CD14-positive monocyte (primary cell): ENCODE measurements at regions not wholly inside any gene's neighbourhood (a gene's known extent, or its start where the extent isn't known, plus 50 kb on each side); places are given as distances from the start of the nearest gene placed in this dataset.

Experiments used
- DNase-seq, 3 donors: peaks; one replicate each; pipeline ENCODE4 v3.0.0-alpha.2; 2011 to 2022
- H2AFZ ChIP-seq: 2 replicates; pipeline ENCODE4 v1.6.0; 2012; ENCODE audit warnings: mild to moderate bottlenecking, low read depth, low read length, inconsistent platforms; ENCODE audit not compliant: insufficient read depth, poor library complexity, severe bottlenecking
- H3K27ac ChIP-seq, 2 donors: 1 replicate in 1 of 2; 2 replicates in 1 of 2; pipeline ENCODE4 v1.5.1; 2012 to 2013; ENCODE audit warnings: low read length in 2 of 2, control low read depth in 1 of 2, inconsistent platforms in 1 of 2, low read depth in 1 of 2, mild to moderate bottlenecking in 1 of 2
- H3K27me3 ChIP-seq, 2 donors: one replicate each; pipeline versions ENCODE4 v1.6.0 to v1.6.1; 2011 to 2013; ENCODE audit warnings: low read length in 2 of 2; ENCODE audit not compliant: control insufficient read depth in 2 of 2, insufficient read depth in 2 of 2
- H3K36me3 ChIP-seq, 2 donors: replicated peaks in 1 of 2; 1 replicate in 1 of 2; 2 replicates in 1 of 2; pipeline versions ENCODE4 v1.5.1 to v1.6.1; 2012 to 2013; ENCODE audit warnings: low read length in 2 of 2, control low read depth in 1 of 2, inconsistent platforms in 1 of 2, mild to moderate bottlenecking in 1 of 2; ENCODE audit not compliant: insufficient read depth in 2 of 2, control insufficient read depth in 1 of 2
- H3K4me1 ChIP-seq, 2 donors: 1 replicate in 1 of 2; 2 replicates in 1 of 2; pipeline versions ENCODE4 v1.5.1 to v1.6.1; 2012 to 2013; ENCODE audit warnings: low read length in 2 of 2, control low read depth in 1 of 2, inconsistent platforms in 1 of 2, mild to moderate bottlenecking in 1 of 2, moderate library complexity in 1 of 2; ENCODE audit not compliant: insufficient read depth in 2 of 2, control insufficient read depth in 1 of 2
- H3K4me2 ChIP-seq: replicated peaks from 2 replicates; pipeline ENCODE3; 2012; ENCODE audit warnings: low read length, moderate library complexity, mild to moderate bottlenecking; ENCODE audit not compliant: poor library complexity, severe bottlenecking; ENCODE audit errors: extremely low read depth
- H3K4me3 ChIP-seq, 3 experiments: fragments of 200-600 bp in 1 of 3; sonication (generic) in 1 of 3; replicated peaks in 1 of 3; 1 replicate in 2 of 3; 2 replicates in 1 of 3; pipeline ENCODE4 v1.5.1; 2011 to 2013; ENCODE audit warnings: low read length in 3 of 3, mild to moderate bottlenecking in 3 of 3, control low read depth in 2 of 3, low read depth in 2 of 3, inconsistent platforms in 1 of 3, moderate library complexity in 1 of 3
- H3K79me2 ChIP-seq: 2 replicates; pipeline ENCODE4 v1.6.0; 2012; ENCODE audit warnings: mild to moderate bottlenecking, control low read depth, inconsistent platforms, low read length, moderate library complexity; ENCODE audit not compliant: insufficient read depth
- H3K9ac ChIP-seq: 2 replicates; pipeline ENCODE4 v1.6.0; 2017; ENCODE audit warnings: low read length, mild to moderate bottlenecking; ENCODE audit not compliant: insufficient read depth, poor library complexity, severe bottlenecking
- H3K9me3 ChIP-seq, 2 donors: replicated peaks in 1 of 2; 1 replicate in 1 of 2; 2 replicates in 1 of 2; pipeline versions ENCODE4 v1.5.1 to v1.6.1; 2012 to 2013; ENCODE audit warnings: low read length in 2 of 2, control low read depth in 1 of 2; ENCODE audit not compliant: control insufficient read depth in 1 of 2, insufficient read depth in 1 of 2
- H4K20me1 ChIP-seq: 2 replicates; pipeline ENCODE4 v1.6.0; 2012; ENCODE audit warnings: mild to moderate bottlenecking, low read length, control low read depth, moderate library complexity; ENCODE audit not compliant: insufficient read depth
- H3K27ac Mint-ChIP-seq, 7 donors: one replicate each; pipeline ENCODE4 v1.8.0; 2020; ENCODE audit warnings: mild to moderate bottlenecking in 7 of 7, mixed read lengths in 7 of 7, moderate library complexity in 6 of 7, inconsistent platforms in 2 of 7
- H3K27me3 Mint-ChIP-seq, 3 donors: one replicate each; pipeline ENCODE4 v1.8.0; 2021 to 2022; ENCODE audit warnings: low read depth in 3 of 3, mild to moderate bottlenecking in 3 of 3, mixed read lengths in 3 of 3, moderate library complexity in 3 of 3, inconsistent platforms in 1 of 3
- H3K36me3 Mint-ChIP-seq, 2 donors: one replicate each; pipeline ENCODE4 v1.8.0; 2020; ENCODE audit warnings: mixed read lengths in 2 of 2, inconsistent platforms in 1 of 2, mild to moderate bottlenecking in 1 of 2
- H3K4me1 Mint-ChIP-seq: one replicate; pipeline ENCODE4 v1.8.0; 2020; ENCODE audit warnings: mild to moderate bottlenecking, mixed read lengths
- H3K4me3 Mint-ChIP-seq, 2 donors: one replicate each; pipeline ENCODE4 v1.8.0; 2020; ENCODE audit warnings: mild to moderate bottlenecking in 2 of 2, mixed read lengths in 2 of 2, moderate library complexity in 1 of 2
- H3K9me3 Mint-ChIP-seq, 7 donors: one replicate each; pipeline ENCODE4 v1.8.0; 2020 to 2022; ENCODE audit warnings: mixed read lengths in 7 of 7, mild to moderate bottlenecking in 6 of 7, moderate library complexity in 6 of 7, inconsistent platforms in 2 of 7
- CTCF ChIP-seq: fragments of 200-600 bp; IDR thresholded peaks from one replicate; pipeline ENCODE4 v1.8.0; 2022; ENCODE audit warnings: antibody characterized with exemption, mild to moderate bottlenecking
- WGBS: methylation state at CpG from one replicate; pipeline ENCODE4 v1.1.5; 2013; ENCODE audit warnings: missing lambda C conversion rate; ENCODE audit not compliant: insufficient coverage; 5-methylcytosine and 5-hydroxymethylcytosine counted together
- intact Hi-C, 2 donors: fragments of 100-400 bp; cut with micrococcal nuclease; formaldehyde crosslinking; loops; one replicate each; pipeline versions ENCODE4 v1.15.0 to v1.15.1; 2023

GRCh38 chr4:155592938-155593297 lies 73.7 kb upstream of the GUCY1A1 start:
- Histone ChIP-seq H3K79me2 (no peaks in the 10 kb centered on the region), H3K36me3 (no peaks in the 10 kb centered on the region), H4K20me1 (no peaks in the 10 kb centered on the region), H3K4me1 (no peaks in the 10 kb centered on the region), H3K9me3 (no peaks in the 10 kb centered on the region), H2AFZ (no peak overlapping the region), H3K4me2 (no peak overlapping the region), H3K27me3 (no peaks in the 10 kb centered on the region), H3K9ac (no peak overlapping the region), H3K27ac (no peak overlapping the region), H3K4me3 (no peak overlapping the region)
- DNase-seq: no peak
- intact Hi-C loops: no loop called here
- H3K4me3 Mint-ChIP-seq: no peak overlapping the region
- TF ChIP-seq CTCF: no peak
- no peak overlapping the region for H3K27ac Mint-ChIP-seq
- H3K27me3 Mint-ChIP-seq: no peaks in the 10 kb centered on the region
- peaks cover 0 to 3% (median 0%) of the 10 kb centered on the region in 7 donors for H3K9me3 Mint-ChIP-seq
- H3K4me1 Mint-ChIP-seq: no peaks in the 10 kb centered on the region
- no CpG with 5 or more reads among the region's 1 CpG for WGBS
- H3K36me3 Mint-ChIP-seq: no peaks in the 10 kb centered on the region

- H4K20me1 ChIP-seq: no peaks in the 10 kb centered on the region
- no peak for DNase-seq
- no peaks in the 10 kb centered on the region for H3K36me3 ChIP-seq
- Mint-ChIP-seq H3K9me3 (peaks cover 0 to 3% (median 0%) of the 10 kb centered on the region in 7 donors), H3K27ac (no peak overlapping the region), H3K27me3 (no peaks in the 10 kb centered on the region), H3K4me1 (no peaks in the 10 kb centered on the region), H3K4me3 (no peak overlapping the region), H3K36me3 (no peaks in the 10 kb centered on the region)
- intact Hi-C loops: no loop called here
- no peaks in the 10 kb centered on the region for H3K9me3 ChIP-seq
- no peak overlapping the region for H3K27ac ChIP-seq
- no peak overlapping the region for H2AFZ ChIP-seq
- no CpG with 5 or more reads among the region's 3 CpGs for WGBS
- no peaks in the 10 kb centered on the region for H3K4me1 ChIP-seq
- H3K27me3 ChIP-seq: no peaks in the 10 kb centered on the region
- no peak for TF ChIP-seq CTCF
- H3K4me2 ChIP-seq: no peak overlapping the region
- H3K4me3 ChIP-seq: no peak overlapping the region
- H3K9ac ChIP-seq: no peak overlapping the region
- H3K79me2 ChIP-seq: no peaks in the 10 kb centered on the region
Observed at GRCh38 chr4:155592179-155592937, 74.3 kb upstream of the GUCY1A1 start.
